ENCODE measurements at regions not wholly inside any gene's neighbourhood (a gene's known extent, or its start where the extent isn't known, plus 50 kb on each side); places are given as distances from the start of the nearest gene placed in this dataset.
"Not testable (repeated sequence)": the region's sequence is repeated elsewhere in the genome, so short reads cannot be mapped to it uniquely, and the experiment has no call there.

DNA sequence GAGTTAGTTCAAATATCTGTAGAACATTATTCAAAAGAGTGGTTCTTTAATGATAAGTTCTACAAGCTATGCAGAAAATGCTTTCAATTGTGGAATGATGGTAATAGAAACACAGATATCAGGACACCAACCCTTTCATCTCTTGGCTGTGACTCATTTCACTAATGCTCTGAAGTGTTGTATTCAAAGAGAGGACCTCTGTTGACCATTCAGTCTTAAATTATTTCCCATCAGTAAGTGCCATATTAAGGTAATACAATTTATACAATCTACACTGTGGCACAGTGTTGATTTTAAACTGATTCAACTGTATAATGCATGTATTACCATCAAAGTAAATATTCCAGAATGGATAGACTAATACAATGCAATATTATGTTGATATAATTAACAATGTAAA is 289.0 kb upstream of the ADGRL3 start:
- CTCF ChIA-PET = no interaction called here
- TF ChIP-seq CTCF (IDR thresholded peaks at IDR 0.05; ENCODE audit: insufficient read depth, low read depth, low read length) = no peak
- POLR2A ChIA-PET = no interaction called here
- Histone ChIP-seq H3K36me3 (ENCODE audit: control insufficient read depth, insufficient read depth, low read length) (no peaks in the 10 kb centered on the region), H3K4me3 (ENCODE audit: low read depth, low read length) (no peak overlapping the region), H3K27me3 (ENCODE audit: control insufficient read depth, insufficient read depth, low read length) (no peaks in the 10 kb centered on the region)
- no peak for DNase-seq (ENCODE audit: low read depth)

- ChIA-PET CTCF (no interaction called here), POLR2A (no interaction called here)
Observed at GRCh38 chr4:60913002-60913401, 287.1 kb upstream of the ADGRL3 start.

GRCh38 chr4:60913671-60914070 is 286.5 kb upstream of the ADGRL3 start:
- no peaks in the 10 kb centered on the region for H3K27me3 ChIP-seq (ENCODE audit: control insufficient read depth, insufficient read depth, low read length)
- POLR2A ChIA-PET = no interaction called here
- DNase-seq (ENCODE audit: low read depth) = no peak
- H3K4me3 ChIP-seq (ENCODE audit: low read depth, low read length) = no peak overlapping the region
- TF ChIP-seq CTCF (IDR thresholded peaks at IDR 0.05; ENCODE audit: insufficient read depth, low read depth, low read length) = no peak
- CTCF ChIA-PET = no interaction called here
- H3K36me3 ChIP-seq (ENCODE audit: control insufficient read depth, insufficient read depth, low read length) = no peaks in the 10 kb centered on the region

More at GRCh38 chr4:60913002-60913401, 287.1 kb upstream of the ADGRL3 start:
- TF ChIP-seq CTCF (IDR thresholded peaks at IDR 0.05; ENCODE audit: insufficient read depth, low read depth, low read length) = no peak
- no peak for DNase-seq (ENCODE audit: low read depth)
- no peak overlapping the region for H3K4me3 ChIP-seq (ENCODE audit: low read depth, low read length)
- H3K36me3 ChIP-seq (ENCODE audit: control insufficient read depth, insufficient read depth, low read length) = no peaks in the 10 kb centered on the region
- no peaks in the 10 kb centered on the region for H3K27me3 ChIP-seq (ENCODE audit: control insufficient read depth, insufficient read depth, low read length)

DNA sequence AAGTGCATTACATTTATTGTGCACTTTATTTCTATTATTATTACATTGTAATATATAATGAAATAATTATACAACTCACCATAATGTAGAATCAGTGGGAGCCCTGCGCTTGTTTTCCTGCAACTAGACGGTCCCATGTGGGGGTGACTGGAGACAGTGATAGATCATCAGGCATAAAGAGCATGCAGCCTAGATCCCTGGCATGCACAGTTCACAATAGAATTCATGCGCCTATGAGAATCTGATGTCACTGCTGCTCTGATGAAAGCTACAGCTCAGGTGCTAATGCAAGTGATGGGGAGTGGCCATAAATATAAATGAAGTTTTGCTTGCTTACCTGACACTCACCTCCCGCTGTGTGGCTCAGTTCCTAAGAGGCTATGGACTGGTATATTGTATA is 278.4 kb upstream of the ADGRL3 start:
- DNase-seq (ENCODE audit: low read depth); H3K4me3 ChIP-seq (ENCODE audit: low read depth, low read length); H3K36me3 ChIP-seq (ENCODE audit: control insufficient read depth, insufficient read depth, low read length); POLR2A ChIA-PET; H3K27me3 ChIP-seq (ENCODE audit: control insufficient read depth, insufficient read depth, low read length): not testable (repeated sequence)
- CTCF ChIA-PET = interaction anchor here (0.7 kb wide), 1 partner anchor 18 kb away, joined by 3 read pairs; no protein-coding TSS in a partner anchor

DNA sequence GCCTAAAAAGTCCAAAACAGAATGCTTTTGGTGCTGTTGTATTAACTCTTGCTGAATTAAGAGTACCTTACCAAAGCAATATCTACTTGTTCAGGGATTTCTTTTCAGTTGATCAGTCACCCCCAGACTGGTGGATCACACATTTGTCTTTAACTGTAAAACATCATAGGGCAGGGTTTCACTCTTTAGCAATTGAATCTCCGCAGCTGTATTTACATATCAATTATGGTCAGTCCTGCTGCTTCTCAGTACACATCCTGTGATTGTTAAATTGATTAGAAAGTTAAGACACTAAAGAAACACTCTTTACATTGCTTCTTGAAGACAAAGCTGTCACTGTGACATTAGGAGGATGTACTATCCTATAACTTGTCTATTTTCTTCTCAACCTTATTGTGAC is 277.1 kb upstream of the ADGRL3 start:
- ChIA-PET CTCF (no interaction called here), POLR2A (no interaction called here)
- Histone ChIP-seq H3K4me3 (ENCODE audit: low read depth, low read length) (no peak overlapping the region), H3K27me3 (ENCODE audit: control insufficient read depth, insufficient read depth, low read length) (no peaks in the 10 kb centered on the region), H3K36me3 (ENCODE audit: control insufficient read depth, insufficient read depth, low read length) (no peaks in the 10 kb centered on the region)
- TF ChIP-seq CTCF (IDR thresholded peaks at IDR 0.05; ENCODE audit: insufficient read depth, low read depth, low read length) = no peak
- DNase-seq (ENCODE audit: low read depth) = no peak

GRCh38 chr4:60926624-60927023 is 273.5 kb upstream of the ADGRL3 start:
- Histone ChIP-seq H3K4me3 (ENCODE audit: low read depth, low read length) (no peak overlapping the region), H3K36me3 (ENCODE audit: control insufficient read depth, insufficient read depth, low read length) (no peaks in the 10 kb centered on the region), H3K27me3 (ENCODE audit: control insufficient read depth, insufficient read depth, low read length) (no peaks in the 10 kb centered on the region)
- POLR2A ChIA-PET = no interaction called here
- CTCF ChIA-PET = no interaction called here
- no peak for TF ChIP-seq CTCF (IDR thresholded peaks at IDR 0.05; ENCODE audit: insufficient read depth, low read depth, low read length)
- no peak for DNase-seq (ENCODE audit: low read depth)
